ENCODE measurements at regions not wholly inside any gene's neighbourhood (a gene's known extent, or its start where the extent isn't known, plus 50 kb on each side); places are given as distances from the start of the nearest gene placed in this dataset.

- TF ChIP-seq CTCF (IDR thresholded peaks at IDR 0.05; ENCODE audit: low read depth, low read length, missing input control): no peak
- no peak for TF ChIP-seq NR2F2 (IDR thresholded peaks at IDR 0.05)
- TF ChIP-seq SP1 (IDR thresholded peaks at IDR 0.05): no peak
- TF ChIP-seq RAD21 (IDR thresholded peaks at IDR 0.05): no peak
- no peak for TF ChIP-seq REST (IDR thresholded peaks at IDR 0.05)
- TF ChIP-seq YY1 (IDR thresholded peaks at IDR 0.05): no peak
- no peak for TF ChIP-seq HNF4A (conservative IDR thresholded peaks at IDR 0.05)
- TF ChIP-seq EGR1 (IDR thresholded peaks at IDR 0.05; ENCODE audit: low read depth in 2 of 2): no peak
- no peak for TF ChIP-seq GABPA (IDR thresholded peaks at IDR 0.05 in 1 of 2, conservative IDR thresholded peaks at IDR 0.05 in 1 of 2)
- TF ChIP-seq MAX (IDR thresholded peaks at IDR 0.05): no peak
Measured at GRCh38 chr2:41706286-41706685, 341.5 kb upstream of the PKDCC start.
